HepG2 (cell line): ENCODE measurements at regions not wholly inside any gene's neighbourhood (a gene's known extent, or its start where the extent isn't known, plus 50 kb on each side); places are given as distances from the start of the nearest gene placed in this dataset.

Experiments used
- GTF2F1 ChIP-seq: fragments of 150-350 bp; IDR thresholded peaks from 2 replicates; pipeline ENCODE4 v1.6.1; 2014; ENCODE audit warnings: low read length
- KDM6A ChIP-seq: IDR thresholded peaks from 2 replicates; pipeline ENCODE4 v1.6.1; 2016; ENCODE audit warnings: low read depth
- SNAI1 ChIP-seq: sonication (generic); formaldehyde crosslinking; IDR thresholded peaks from 2 replicates; pipeline ENCODE4 v1.5.0; 2020; ENCODE audit warnings: mild to moderate bottlenecking, missing genetic modification reagents, borderline replicate concordance
- STAG1 ChIP-seq: sonication (generic); formaldehyde crosslinking; IDR thresholded peaks from 2 replicates; pipeline ENCODE4 v1.4.0; 2020; ENCODE audit warnings: missing genetic modification reagents
- U2AF1 ChIP-seq: fragments of 200-400 bp; formaldehyde crosslinking; optimal IDR thresholded peaks from 2 replicates; pipeline ENCODE3; 2017; ENCODE audit warnings: mild to moderate bottlenecking, low read depth, low read length
- ZNF235 ChIP-seq: sonication (generic); formaldehyde crosslinking; IDR thresholded peaks from 2 replicates; pipeline ENCODE4 v1.8.1; 2023; ENCODE audit warnings: mild to moderate bottlenecking, missing genetic modification reagents, borderline replicate concordance
- ZNF557 ChIP-seq: sonication (generic); formaldehyde crosslinking; IDR thresholded peaks from 2 replicates; pipeline ENCODE4 v1.4.0; 2020; ENCODE audit warnings: missing genetic modification reagents
- ZNF569 ChIP-seq: sonication (generic); formaldehyde crosslinking; IDR thresholded peaks from 2 replicates; pipeline ENCODE4 v1.5.0; 2020; ENCODE audit warnings: mild to moderate bottlenecking, missing genetic modification reagents, moderate library complexity, borderline replicate concordance
- ZNF766 ChIP-seq: sonication (generic); formaldehyde crosslinking; IDR thresholded peaks from 2 replicates; pipeline ENCODE4 v1.5.0; 2020; ENCODE audit warnings: missing genetic modification reagents, borderline replicate concordance
- TF ChIP-seq, protein P1 (sequence below): IDR thresholded peaks from 2 replicates; pipeline ENCODE4 v1.6.1; 2016; ENCODE audit warnings: control low read depth
- TF ChIP-seq, protein P2 (sequence below): sonication (generic); formaldehyde crosslinking; IDR thresholded peaks from 2 replicates; pipeline ENCODE4 v1.4.0; 2020; ENCODE audit warnings: mild to moderate bottlenecking, missing genetic modification reagents
- TF ChIP-seq, protein P3 (sequence below): sonication (generic); formaldehyde crosslinking; IDR thresholded peaks from 2 replicates; pipeline ENCODE4 v1.4.0; 2020; ENCODE audit warnings: missing genetic modification reagents
- TF ChIP-seq, protein P4 (sequence below): sonication (generic); formaldehyde crosslinking; IDR thresholded peaks from 2 replicates; pipeline ENCODE4 v1.8.0; 2022; ENCODE audit warnings: low read depth, missing genetic modification reagents
- TF ChIP-seq, protein P5 (sequence below): sonication (generic); formaldehyde crosslinking; conservative IDR thresholded peaks from 2 replicates; pipeline ENCODE4 v1.4.0; 2020; ENCODE audit warnings: missing genetic modification reagents
- TF ChIP-seq, protein P6 (sequence below): IDR thresholded peaks from 2 replicates; pipeline ENCODE4 v1.6.1; 2016
- TF ChIP-seq, protein P7 (sequence below): sonication (generic); formaldehyde crosslinking; IDR thresholded peaks from 2 replicates; pipeline ENCODE4 v1.8.1; 2022; ENCODE audit warnings: mild to moderate bottlenecking, missing genetic modification reagents
- TF ChIP-seq, protein P8 (sequence below): IDR thresholded peaks from 2 replicates; pipeline ENCODE4 v1.6.1; 2016; ENCODE audit warnings: missing genetic modification reagents, missing compliant biosample characterization

DNA sequence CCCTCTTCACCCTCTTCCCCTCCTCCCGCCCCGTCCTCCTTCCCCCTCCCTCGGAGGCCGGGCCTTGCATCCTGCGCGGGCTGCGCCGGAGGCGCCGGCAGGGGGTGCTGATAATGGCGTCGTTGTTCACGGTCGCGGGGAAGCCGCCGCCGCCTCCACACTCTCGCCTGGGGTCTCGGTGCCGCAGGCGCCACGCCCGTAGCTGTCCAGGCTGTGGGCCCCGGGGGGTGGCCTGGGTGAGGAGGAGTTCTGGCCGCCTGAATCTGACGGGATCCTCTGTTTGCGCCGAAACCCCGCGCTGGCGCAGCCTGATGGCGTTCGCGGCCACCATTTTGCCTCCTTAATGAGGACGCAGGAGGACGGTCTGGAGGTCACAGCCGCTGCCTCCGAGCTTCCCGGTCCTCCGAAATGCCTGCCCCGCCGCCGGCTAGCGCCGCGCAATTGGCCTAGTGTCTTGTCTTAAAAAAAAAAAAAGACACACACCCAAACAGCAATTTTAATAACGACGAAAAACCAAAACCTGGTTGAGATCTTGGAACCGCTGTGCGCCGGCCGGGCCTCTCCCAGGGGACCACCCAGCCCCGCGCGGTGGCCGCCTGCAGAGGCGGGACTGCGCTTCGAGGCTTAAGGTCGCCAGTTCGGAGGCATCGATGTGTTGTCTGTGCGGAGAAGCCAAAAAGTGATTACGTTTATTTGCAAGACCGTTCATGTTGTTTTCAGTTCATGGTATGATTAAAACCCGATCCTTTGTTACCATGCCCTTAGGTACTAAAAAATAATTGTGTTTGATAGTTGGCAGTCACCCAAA is 106.6 kb upstream of the HNRNPU start (continued):
- TF ChIP-seq, protein P1, sequence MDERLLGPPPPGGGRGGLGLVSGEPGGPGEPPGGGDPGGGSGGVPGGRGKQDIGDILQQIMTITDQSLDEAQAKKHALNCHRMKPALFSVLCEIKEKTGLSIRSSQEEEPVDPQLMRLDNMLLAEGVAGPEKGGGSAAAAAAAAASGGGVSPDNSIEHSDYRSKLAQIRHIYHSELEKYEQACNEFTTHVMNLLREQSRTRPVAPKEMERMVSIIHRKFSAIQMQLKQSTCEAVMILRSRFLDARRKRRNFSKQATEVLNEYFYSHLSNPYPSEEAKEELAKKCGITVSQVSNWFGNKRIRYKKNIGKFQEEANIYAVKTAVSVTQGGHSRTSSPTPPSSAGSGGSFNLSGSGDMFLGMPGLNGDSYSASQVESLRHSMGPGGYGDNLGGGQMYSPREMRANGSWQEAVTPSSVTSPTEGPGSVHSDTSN (CRISPR knock-in tag) = no peak
- TF ChIP-seq SNAI1 (CRISPR knock-in tag) = no peak; the same call in 1 of the 2 replicates
- TF ChIP-seq STAG1 (CRISPR knock-in tag) = no peak
- no peak for TF ChIP-seq KDM6A (CRISPR knock-in tag)
- TF ChIP-seq, protein P2, sequence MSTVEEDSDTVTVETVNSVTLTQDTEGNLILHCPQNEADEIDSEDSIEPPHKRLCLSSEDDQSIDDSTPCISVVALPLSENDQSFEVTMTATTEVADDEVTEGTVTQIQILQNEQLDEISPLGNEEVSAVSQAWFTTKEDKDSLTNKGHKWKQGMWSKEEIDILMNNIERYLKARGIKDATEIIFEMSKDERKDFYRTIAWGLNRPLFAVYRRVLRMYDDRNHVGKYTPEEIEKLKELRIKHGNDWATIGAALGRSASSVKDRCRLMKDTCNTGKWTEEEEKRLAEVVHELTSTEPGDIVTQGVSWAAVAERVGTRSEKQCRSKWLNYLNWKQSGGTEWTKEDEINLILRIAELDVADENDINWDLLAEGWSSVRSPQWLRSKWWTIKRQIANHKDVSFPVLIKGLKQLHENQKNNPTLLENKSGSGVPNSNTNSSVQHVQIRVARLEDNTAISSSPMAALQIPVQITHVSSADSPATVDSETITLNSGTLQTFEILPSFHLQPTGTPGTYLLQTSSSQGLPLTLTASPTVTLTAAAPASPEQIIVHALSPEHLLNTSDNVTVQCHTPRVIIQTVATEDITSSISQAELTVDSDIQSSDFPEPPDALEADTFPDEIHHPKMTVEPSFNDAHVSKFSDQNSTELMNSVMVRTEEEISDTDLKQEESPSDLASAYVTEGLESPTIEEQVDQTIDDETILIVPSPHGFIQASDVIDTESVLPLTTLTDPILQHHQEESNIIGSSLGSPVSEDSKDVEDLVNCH (CRISPR knock-in tag) = no peak
- peak; percentile 36; the same call in 1 of the 2 replicates for TF ChIP-seq GTF2F1
- TF ChIP-seq, protein P3, sequence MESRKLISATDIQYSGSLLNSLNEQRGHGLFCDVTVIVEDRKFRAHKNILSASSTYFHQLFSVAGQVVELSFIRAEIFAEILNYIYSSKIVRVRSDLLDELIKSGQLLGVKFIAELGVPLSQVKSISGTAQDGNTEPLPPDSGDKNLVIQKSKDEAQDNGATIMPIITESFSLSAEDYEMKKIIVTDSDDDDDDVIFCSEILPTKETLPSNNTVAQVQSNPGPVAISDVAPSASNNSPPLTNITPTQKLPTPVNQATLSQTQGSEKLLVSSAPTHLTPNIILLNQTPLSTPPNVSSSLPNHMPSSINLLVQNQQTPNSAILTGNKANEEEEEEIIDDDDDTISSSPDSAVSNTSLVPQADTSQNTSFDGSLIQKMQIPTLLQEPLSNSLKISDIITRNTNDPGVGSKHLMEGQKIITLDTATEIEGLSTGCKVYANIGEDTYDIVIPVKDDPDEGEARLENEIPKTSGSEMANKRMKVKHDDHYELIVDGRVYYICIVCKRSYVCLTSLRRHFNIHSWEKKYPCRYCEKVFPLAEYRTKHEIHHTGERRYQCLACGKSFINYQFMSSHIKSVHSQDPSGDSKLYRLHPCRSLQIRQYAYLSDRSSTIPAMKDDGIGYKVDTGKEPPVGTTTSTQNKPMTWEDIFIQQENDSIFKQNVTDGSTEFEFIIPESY (CRISPR knock-in tag) = 0 out of 2 replicates have a peak, but pooled peaks have one; percentile 4
- TF ChIP-seq ZNF766 (CRISPR knock-in tag) = no peak
- TF ChIP-seq, protein P4, sequence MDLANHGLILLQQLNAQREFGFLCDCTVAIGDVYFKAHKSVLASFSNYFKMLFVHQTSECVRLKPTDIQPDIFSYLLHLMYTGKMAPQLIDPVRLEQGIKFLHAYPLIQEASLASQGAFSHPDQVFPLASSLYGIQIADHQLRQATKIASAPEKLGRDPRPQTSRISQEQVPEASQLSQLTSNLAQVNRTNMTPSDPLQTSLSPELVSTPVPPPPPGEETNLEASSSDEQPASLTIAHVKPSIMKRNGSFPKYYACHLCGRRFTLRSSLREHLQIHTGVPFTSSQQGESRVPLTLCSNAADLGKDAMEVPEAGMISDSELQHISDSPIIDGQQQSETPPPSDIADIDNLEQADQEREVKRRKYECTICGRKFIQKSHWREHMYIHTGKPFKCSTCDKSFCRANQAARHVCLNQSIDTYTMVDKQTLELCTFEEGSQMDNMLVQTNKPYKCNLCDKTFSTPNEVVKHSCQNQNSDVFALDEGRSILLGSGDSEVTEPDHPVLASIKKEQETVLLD (CRISPR knock-in tag) = no peak
- TF ChIP-seq, protein P5, sequence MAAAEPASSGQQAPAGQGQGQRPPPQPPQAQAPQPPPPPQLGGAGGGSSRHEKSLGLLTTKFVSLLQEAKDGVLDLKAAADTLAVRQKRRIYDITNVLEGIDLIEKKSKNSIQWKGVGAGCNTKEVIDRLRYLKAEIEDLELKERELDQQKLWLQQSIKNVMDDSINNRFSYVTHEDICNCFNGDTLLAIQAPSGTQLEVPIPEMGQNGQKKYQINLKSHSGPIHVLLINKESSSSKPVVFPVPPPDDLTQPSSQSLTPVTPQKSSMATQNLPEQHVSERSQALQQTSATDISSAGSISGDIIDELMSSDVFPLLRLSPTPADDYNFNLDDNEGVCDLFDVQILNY (CRISPR knock-in tag) = peak; percentile 68; the same call in 1 of the 2 replicates
- TF ChIP-seq U2AF1 = peak; percentile 8
- TF ChIP-seq, protein P6, sequence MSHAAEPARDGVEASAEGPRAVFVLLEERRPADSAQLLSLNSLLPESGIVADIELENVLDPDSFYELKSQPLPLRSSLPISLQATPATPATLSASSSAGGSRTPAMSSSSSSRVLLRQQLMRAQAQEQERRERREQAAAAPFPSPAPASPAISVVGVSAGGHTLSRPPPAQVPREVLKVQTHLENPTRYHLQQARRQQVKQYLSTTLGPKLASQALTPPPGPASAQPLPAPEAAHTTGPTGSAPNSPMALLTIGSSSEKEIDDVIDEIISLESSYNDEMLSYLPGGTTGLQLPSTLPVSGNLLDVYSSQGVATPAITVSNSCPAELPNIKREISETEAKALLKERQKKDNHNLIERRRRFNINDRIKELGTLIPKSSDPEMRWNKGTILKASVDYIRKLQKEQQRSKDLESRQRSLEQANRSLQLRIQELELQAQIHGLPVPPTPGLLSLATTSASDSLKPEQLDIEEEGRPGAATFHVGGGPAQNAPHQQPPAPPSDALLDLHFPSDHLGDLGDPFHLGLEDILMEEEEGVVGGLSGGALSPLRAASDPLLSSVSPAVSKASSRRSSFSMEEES = peak; percentile 38; the same call in 1 of the 2 replicates
- TF ChIP-seq ZNF557 (CRISPR knock-in tag) = no peak
- 0 out of 2 replicates have a peak, but pooled peaks have one; percentile 33 for TF ChIP-seq ZNF569 (CRISPR knock-in tag)
- TF ChIP-seq, protein P7, sequence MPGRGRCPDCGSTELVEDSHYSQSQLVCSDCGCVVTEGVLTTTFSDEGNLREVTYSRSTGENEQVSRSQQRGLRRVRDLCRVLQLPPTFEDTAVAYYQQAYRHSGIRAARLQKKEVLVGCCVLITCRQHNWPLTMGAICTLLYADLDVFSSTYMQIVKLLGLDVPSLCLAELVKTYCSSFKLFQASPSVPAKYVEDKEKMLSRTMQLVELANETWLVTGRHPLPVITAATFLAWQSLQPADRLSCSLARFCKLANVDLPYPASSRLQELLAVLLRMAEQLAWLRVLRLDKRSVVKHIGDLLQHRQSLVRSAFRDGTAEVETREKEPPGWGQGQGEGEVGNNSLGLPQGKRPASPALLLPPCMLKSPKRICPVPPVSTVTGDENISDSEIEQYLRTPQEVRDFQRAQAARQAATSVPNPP = no peak
- TF ChIP-seq ZNF235 (CRISPR knock-in tag) = no peak
- TF ChIP-seq, protein P8, sequence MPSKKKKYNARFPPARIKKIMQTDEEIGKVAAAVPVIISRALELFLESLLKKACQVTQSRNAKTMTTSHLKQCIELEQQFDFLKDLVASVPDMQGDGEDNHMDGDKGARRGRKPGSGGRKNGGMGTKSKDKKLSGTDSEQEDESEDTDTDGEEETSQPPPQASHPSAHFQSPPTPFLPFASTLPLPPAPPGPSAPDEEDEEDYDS (CRISPR knock-in tag) = peak; percentile 46
